ENCODE measurements at regions not wholly inside any gene's neighbourhood (a gene's known extent, or its start where the extent isn't known, plus 50 kb on each side); places are given as distances from the start of the nearest gene placed in this dataset.

- TF ChIP-seq NANOG (IDR thresholded peaks at IDR 0.05; ENCODE audit: borderline replicate concordance) = no peak
- TF ChIP-seq CTCF (conservative IDR thresholded peaks at IDR 0.05; ENCODE audit: low read depth in 2 of 2) = no peak
Observed at GRCh38 chr20:8946036-8946940, 122.6 kb upstream of the PLCB4 start.

All from GM23338 (cell line).